Epithelial cell of prostate (primary cell): ENCODE measurements at regions not wholly inside any gene's neighbourhood (a gene's known extent, or its start where the extent isn't known, plus 50 kb on each side); places are given as distances from the start of the nearest gene placed in this dataset.
"Not testable (repeated sequence)": the region's sequence is repeated elsewhere in the genome, so short reads cannot be mapped to it uniquely, and the experiment has no call there.

Experiments used
- DNase-seq: peaks from one replicate; pipeline ENCODE4 v3.0.0-alpha.2; 2011; ENCODE audit warnings: low read depth, low spot score
- H3K27ac ChIP-seq: fragments of 450-650 bp; 2 replicates; pipeline ENCODE4 v1.5.1; 2017; ENCODE audit warnings: mild to moderate bottlenecking

GRCh38 chr1:228885845-228886244 is 150.6 kb downstream of the RHOU start:
- no peak for DNase-seq

DNA sequence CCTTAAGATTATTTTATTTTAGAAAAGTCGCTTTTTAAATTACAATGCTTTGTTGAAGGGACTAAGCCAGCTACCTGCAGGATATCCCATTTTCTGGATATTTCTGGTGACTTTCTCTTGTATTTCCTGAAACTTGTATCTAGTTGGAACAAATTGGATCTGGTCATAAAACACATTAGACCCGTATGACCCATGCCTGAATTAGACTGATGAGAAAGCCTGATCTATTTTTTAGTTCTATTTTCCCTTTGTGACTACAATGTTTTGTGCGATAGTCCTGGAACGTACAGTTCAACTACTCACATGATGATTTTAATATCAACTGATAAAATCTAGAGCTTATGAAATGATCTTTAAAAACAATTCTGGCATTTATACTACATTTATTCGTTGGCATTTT is 151.8 kb downstream of the RHOU start:
- no peak overlapping the region for H3K27ac ChIP-seq
- no peak for DNase-seq

More at GRCh38 chr1:228885845-228886244, 150.6 kb downstream of the RHOU start:
- H3K27ac ChIP-seq = no peak overlapping the region

DNA sequence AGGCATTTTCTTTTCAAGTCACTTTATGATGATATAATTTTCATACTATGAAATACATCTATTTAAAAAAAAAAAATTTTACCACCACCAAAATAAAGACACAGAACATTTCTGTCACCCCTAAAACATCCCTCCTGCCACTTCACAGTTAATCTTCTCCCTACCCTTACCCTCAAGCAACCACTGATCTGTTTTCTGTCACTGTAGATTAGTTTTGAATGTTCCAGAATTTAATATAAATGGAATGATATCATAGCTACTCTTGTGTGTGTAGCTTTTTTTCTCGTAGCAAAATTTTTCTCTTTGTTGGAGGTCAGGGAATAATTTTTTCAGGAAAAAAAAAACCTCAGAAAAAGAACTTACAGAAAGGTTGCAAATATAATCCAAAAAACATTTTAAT is 152.7 kb downstream of the RHOU start:
- DNase-seq = no peak
- no peak overlapping the region for H3K27ac ChIP-seq

DNA sequence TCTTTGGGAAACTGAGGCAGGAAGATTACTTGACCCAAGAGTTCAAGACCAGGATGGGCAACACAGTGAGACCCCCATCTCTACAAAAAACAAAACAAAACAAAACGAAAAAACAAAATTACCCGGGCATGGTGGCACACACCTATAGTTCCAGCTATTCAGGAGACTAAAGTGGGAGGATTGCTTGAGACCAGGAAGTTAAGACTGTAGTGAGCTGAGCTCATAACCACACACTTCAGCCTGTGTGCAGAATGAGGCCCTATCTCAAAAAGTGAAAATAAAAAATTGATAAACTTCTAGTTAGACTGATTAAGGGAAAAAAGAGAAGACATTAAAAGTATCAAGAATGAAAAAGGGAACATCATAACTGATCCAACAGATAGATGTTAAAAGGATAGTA is 154.0 kb downstream of the RHOU start:
- DNase-seq = no peak
- H3K27ac ChIP-seq = no peak overlapping the region

GRCh38 chr1:228891272-228892034 is 156.2 kb downstream of the RHOU start:
- peak; percentile 14 for DNase-seq
- no peak overlapping the region for H3K27ac ChIP-seq

GRCh38 chr1:228892200-228892599 is 156.9 kb downstream of the RHOU start:
- not testable (repeated sequence) for H3K27ac ChIP-seq, DNase-seq

GRCh38 chr1:228894442-228894989 is 159.2 kb downstream of the RHOU start:
- DNase-seq = no peak
- H3K27ac ChIP-seq = no peak overlapping the region

- no peak for DNase-seq
- no peak overlapping the region for H3K27ac ChIP-seq
Measured at GRCh38 chr1:228897901-228898300, 162.6 kb downstream of the RHOU start.

- DNase-seq = no peak
- H3K27ac ChIP-seq = no peak overlapping the region
Measured at GRCh38 chr1:228898582-228898992, 163.3 kb downstream of the RHOU start.

DNA sequence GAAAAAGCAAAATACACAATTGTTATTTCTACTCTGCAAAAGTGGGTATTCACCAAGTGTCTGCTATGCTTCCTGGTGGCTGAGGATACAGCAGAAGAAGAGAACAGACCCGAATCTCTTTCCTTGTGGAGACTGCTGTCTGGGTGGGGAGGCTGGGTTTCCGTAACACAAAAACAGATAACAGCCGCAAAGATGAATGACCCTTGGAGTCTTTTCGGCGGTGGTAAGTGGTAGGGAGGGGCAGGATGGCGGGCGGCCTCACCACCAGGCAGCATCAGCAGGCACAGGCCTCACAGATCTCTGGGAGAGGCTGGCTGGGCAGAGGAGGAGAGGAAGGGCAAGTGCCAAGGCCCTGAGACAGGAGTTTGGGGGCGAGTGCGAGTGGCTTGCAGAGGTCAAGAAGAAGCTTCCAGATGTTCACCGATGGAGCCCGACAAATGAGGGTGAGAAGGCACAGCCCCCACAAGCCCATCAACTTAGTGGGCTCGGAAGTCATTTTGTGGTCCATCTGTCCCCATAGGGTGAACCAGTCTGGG is 164.2 kb downstream of the RHOU start:
- DNase-seq = no peak
- H3K27ac ChIP-seq = no peak overlapping the region

- DNase-seq = no peak
- H3K27ac ChIP-seq = no peak overlapping the region
Measured at GRCh38 chr1:228900099-228900885, 165.0 kb downstream of the RHOU start.

DNA sequence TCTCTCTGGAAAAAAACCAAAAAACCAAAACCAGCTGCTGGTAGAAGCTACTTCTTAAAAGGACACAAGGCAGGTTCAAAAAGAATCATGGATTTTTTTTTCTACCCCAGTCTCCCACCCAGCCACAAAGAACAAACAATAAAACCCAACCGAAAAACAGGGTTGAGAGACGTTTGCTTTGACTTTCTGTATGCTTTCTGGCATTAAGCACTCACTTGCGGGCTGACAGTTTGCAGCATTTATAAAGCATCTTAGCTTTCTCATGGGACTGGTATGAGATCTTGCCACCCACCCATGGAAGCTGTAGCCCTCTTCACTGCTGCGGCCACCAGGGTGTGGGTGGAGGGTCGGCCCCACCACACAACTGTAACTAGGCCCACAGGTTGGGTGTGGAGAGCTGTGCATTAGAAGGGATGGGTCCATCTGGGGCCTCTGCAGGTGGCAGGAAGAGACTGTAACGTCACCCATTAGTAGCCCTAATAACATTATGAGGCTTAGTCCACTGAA is 165.7 kb downstream of the RHOU start:
- H3K27ac ChIP-seq = no peak overlapping the region
- DNase-seq = no peak

- no peak for DNase-seq
- H3K27ac ChIP-seq = no peak overlapping the region
Measured at GRCh38 chr1:228901936-228902681, 166.8 kb downstream of the RHOU start.

DNA sequence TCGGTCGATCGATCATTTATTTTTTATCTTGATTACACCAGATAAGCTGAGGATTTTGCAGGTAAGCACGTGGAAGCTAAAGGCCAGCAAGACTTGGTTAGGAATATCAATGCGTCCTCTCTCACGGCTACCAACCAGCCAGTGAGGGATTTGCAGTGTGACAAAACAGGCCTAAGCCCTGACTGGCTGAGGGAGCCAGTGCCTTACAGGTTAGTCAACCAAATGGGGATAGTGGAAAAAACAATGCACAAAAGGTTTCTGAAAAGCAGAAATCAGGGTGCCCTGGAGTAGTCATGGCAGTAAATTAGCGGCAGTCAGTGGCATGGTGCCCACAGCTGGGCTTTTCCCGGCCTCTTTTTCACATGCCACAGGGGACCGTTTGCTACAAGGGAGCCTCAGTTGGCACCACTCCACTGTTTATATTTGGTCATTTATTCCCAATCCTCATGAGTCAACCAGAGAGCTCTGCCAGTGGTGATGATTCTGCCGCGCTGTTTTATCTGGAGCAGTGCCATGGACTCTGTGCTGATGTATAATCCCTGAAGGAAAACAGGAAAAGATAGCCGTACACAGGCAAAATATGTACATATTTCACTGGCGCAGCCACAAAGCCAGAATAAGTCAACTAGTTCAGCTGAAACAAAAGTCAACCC is 167.6 kb downstream of the RHOU start:
- DNase-seq = peak; percentile 64

DNA sequence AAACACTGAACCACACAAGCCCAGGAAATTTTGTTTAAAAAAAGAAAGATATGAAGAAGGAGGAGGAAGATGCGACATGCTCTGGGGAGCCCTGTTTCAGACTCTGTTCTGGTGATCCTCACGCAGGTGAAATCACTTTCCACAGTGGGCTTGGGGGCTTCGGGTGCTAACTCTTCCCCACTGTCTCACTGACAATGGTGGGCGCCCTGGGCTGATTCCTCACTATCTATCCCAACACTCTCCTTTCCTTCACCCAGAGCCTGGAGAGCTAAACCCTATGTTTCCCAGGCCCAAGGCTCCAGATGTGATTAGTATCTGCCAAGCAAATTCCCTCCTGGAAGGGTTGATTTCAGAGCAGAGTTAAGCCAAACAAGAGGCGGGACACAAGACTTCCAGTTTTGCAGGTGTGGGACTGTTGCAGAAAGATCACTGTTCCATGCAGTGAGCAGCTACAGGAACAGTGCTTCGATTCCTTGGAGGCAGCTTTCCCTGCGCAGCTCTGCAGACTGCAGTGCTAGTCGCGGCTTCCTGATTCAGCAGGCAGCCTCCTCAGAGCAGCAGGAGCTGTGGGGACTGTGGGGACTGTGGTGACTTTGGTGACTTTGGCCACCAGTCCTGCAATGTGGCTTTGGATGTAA is 168.3 kb downstream of the RHOU start:
- DNase-seq = no peak
- H3K27ac ChIP-seq = no peak overlapping the region

More for the DNA sequence above, 167.6 kb downstream of the RHOU start:
- no peak overlapping the region for H3K27ac ChIP-seq

GRCh38 chr1:228904222-228904621 is 168.9 kb downstream of the RHOU start:
- no peak for DNase-seq

DNA sequence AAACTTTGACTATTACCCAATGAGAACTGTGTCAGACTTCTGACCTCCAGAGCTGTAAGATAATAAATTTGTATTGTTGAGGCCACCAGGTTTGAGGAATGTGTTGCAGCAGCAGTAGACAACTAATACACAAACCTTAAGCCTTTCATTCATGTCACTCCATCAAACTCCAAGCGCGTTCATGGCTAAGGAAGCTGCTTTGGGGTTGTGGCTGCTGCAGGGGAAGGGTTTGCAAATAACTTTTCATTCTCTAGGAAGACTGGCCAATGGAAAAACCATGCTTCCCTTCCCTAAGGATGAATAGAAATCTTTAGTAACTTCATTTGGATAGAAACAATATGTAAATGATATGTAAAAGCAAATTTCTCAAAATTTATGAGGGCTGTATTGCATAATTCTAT is 170.4 kb downstream of the RHOU start:
- DNase-seq = no peak

More at GRCh38 chr1:228904222-228904621, 168.9 kb downstream of the RHOU start:
- no peak overlapping the region for H3K27ac ChIP-seq

DNA sequence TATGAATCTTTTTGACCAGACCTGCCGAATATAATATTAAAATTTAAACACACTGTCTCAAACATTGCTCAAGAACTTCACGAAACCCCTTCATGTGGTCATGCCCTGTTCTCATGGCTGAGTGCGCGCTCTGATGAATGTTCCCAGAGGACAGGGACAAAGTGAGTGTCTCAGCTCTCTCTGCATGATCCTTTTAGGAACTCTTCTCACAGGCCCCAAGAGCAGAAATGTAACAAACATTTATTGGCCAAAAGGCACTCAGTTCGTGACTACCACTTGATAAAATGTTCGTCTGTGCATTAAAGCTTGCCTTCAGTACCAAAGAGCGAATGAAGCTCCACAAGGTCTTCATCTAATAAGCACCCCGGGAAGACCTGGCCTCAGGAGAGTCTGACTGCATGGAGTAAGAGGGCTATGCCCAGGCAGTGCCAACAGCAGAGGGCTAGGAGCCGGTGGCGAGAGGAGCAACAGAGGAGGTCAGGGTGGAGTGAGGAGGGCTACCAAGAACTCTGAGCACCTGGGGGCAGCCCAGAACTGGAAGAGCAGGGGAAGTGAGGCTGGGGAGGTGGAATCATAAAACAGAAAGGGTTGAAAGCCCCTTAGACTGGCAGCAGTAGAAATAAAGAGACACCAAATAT is 171.1 kb downstream of the RHOU start:
- H3K27ac ChIP-seq = no peak overlapping the region
- DNase-seq = no peak

More for the DNA sequence above, 170.4 kb downstream of the RHOU start:
- H3K27ac ChIP-seq = no peak overlapping the region
